ENCODE measurements at regions not wholly inside any gene's neighbourhood (a gene's known extent, or its start where the extent isn't known, plus 50 kb on each side); places are given as distances from the start of the nearest gene placed in this dataset.
A peak's percentile ranks its signal among the peaks of the same experiment; 100 is the strongest.

DNA sequence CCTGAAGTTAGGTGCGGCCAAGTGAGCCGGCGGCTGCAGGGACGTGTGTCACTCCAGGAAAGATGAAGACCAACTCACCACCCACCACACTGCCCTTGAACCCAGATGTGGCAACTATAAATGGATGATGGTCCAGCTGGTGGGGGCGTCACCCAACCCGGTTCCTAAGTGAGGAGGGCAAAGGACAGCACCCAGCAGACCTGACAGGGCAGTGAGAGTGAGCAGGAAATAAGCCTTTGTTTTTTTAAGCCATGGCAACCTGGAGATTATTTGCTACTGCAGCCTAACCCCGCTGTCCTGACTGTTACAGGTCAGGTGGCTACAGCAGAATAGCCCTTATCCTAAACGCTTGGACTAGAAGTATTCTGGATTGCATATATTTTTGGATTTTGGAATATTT is 228.9 kb downstream of the CTTN start:
- 84 to 86% methylated on average over 8 of the region's 8 CpGs for WGBS, 2 donors
- intact Hi-C loops (cut with DNase I): no loop called here
- Histone ChIP-seq H3K4me3 (replicated peaks in 1 of 3) (no peak overlapping the region), H3K9me3 (no peaks in the 10 kb centered on the region), H3K36me3 (no peaks in the 10 kb centered on the region), H3K27me3 (no peaks in the 10 kb centered on the region), H3K4me1 (no peaks in the 10 kb centered on the region), H3K27ac (no peak overlapping the region)
- no peak for TF ChIP-seq POLR2A (IDR thresholded peaks at IDR 0.05)
- TF ChIP-seq, protein P1, sequence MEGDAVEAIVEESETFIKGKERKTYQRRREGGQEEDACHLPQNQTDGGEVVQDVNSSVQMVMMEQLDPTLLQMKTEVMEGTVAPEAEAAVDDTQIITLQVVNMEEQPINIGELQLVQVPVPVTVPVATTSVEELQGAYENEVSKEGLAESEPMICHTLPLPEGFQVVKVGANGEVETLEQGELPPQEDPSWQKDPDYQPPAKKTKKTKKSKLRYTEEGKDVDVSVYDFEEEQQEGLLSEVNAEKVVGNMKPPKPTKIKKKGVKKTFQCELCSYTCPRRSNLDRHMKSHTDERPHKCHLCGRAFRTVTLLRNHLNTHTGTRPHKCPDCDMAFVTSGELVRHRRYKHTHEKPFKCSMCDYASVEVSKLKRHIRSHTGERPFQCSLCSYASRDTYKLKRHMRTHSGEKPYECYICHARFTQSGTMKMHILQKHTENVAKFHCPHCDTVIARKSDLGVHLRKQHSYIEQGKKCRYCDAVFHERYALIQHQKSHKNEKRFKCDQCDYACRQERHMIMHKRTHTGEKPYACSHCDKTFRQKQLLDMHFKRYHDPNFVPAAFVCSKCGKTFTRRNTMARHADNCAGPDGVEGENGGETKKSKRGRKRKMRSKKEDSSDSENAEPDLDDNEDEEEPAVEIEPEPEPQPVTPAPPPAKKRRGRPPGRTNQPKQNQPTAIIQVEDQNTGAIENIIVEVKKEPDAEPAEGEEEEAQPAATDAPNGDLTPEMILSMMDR (IDR thresholded peaks at IDR 0.05): no peak
- no peak for DNase-seq

DNA sequence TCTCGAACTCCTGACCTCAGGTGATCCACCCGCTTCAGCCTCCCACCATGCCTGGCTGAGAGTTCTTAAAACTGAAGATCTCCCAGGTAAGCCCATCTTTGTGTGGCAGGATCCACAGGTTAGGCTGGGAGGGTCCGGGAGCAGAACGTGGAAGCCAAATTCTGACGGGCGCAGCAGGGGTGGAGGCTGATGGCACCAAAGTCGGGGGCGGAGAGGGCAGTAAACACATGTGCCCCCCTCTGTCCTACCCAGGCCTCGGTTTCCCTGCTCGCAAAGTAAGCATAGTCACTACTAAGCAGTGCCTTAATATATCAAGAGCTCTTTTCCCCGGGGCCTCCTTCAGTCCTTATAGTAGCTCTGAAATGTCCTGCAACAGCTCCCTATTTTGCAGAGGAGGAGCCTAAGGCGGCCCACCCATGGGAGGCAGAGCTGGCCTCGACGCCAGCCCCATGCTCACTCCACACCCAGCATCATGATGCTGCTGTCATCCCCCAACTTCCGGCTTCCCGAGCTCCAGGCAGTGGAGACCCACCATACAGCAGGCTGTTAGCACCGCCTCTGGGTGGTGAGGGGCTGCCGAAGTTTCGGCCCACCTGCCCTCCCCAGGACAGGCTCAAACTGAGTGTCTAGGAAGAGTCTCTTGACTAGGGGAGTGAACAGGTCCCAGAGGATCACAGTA is 230.0 kb downstream of the CTTN start:
- Histone ChIP-seq H3K27ac (no peak overlapping the region), H3K4me1 (no peaks in the 10 kb centered on the region), H3K27me3 (no peaks in the 10 kb centered on the region), H3K36me3 (no peaks in the 10 kb centered on the region), H3K4me3 (replicated peaks in 1 of 3) (no peak overlapping the region), H3K9me3 (no peaks in the 10 kb centered on the region)
- TF ChIP-seq, protein P1 (IDR thresholded peaks at IDR 0.05): no peak
- TF ChIP-seq POLR2A (IDR thresholded peaks at IDR 0.05): no peak
- WGBS, 2 donors: 82 to 86% methylated on average over 5 to 19 of the region's 19 CpGs
- intact Hi-C loops (cut with DNase I): no loop called here
- DNase-seq: no peak

DNA sequence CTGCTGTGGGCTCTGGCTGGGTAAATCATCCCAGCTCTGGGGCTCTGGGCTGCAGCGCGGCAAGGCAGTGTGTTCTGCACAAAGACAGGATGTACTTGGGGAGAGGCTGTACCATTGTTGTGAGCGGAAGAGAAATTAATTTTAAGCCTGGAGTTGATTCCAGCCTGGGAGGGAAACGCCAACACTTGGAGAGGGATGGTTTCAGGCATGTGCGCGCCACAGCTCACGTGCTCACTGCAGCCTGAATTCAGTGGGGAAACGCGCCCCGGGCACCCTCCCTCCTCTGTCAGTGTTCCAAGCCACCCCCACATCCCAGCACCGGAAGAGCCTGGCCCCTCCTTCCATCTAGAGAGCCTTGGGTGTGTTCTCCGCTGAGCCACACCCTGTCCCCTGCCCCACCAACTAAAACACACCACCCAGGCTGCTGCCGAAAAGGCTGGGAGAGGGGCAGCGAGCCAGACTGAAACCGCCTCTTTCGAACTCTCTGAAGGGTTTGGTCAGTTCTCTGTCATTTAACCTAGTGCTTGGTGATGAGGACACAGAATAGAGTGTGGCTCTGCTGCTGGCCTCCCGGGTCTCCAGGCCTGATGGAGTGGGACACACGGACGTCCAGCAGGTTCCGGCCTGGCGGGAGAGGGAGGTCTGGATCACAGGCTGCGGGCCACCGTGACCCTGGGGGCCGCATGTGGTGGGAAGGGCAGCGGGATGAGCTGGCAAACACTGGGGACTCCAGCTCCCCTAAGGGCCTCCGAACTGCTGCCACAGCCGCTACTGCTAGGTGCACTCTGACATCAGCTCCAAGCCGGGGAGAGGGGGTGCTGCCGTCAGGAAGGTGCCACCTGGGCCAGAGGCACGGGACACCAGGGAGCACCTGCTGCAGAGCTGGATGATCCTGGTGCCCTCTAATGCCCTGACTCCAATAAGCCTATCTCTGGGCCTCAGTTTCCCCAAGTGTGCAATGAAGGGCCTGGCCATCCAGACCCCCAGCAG is 230.8 kb downstream of the CTTN start:
- H3K9me3 ChIP-seq: no peaks in the 10 kb centered on the region
- no peaks in the 10 kb centered on the region for H3K27me3 ChIP-seq
- H3K4me3 ChIP-seq (replicated peaks in 1 of 3): no peak overlapping the region
- H3K36me3 ChIP-seq: no peaks in the 10 kb centered on the region
- intact Hi-C loops (cut with DNase I): no loop called here
- peak; percentile 18 to 48 for DNase-seq
- H3K4me1 ChIP-seq: no peaks in the 10 kb centered on the region
- no peak for TF ChIP-seq POLR2A (IDR thresholded peaks at IDR 0.05)
- TF ChIP-seq, protein P1 (IDR thresholded peaks at IDR 0.05): no peak
- WGBS, 2 donors: 26 to 65% methylated on average over 16 to 25 of the region's 30 CpGs
- H3K27ac ChIP-seq: no peak overlapping the region

DNA sequence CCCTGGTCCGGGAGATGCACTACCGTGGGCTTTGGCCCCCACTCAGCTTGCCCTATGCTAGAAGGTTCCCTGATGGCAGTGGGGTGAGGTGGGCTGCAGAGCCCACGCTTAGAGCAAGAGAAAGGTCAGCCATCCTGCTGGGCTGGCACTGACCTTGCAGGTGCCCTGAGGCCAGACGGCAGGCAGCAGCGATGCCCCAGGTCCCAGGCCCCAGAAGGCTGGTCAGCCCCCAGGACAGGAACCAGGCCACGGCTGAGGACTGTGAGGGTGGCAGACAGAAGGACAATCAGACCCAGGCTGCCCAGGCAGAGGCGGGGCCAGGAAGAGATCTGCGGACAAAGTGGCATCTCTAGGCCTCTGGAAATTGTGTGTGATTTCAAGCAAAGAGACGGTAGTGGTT is 231.7 kb downstream of the CTTN start:
- no peak overlapping the region for H3K27ac ChIP-seq
- DNase-seq: no peak
- intact Hi-C loops (cut with DNase I): no loop called here
- no peaks in the 10 kb centered on the region for H3K9me3 ChIP-seq
- 94 to 98% methylated on average over 5 to 9 of the region's 9 CpGs for WGBS, 2 donors
- H3K27me3 ChIP-seq: no peaks in the 10 kb centered on the region
- H3K4me1 ChIP-seq: no peaks in the 10 kb centered on the region
- TF ChIP-seq, protein P1 (IDR thresholded peaks at IDR 0.05): no peak
- no peak for TF ChIP-seq POLR2A (IDR thresholded peaks at IDR 0.05)
- H3K36me3 ChIP-seq: no peaks in the 10 kb centered on the region
- H3K4me3 ChIP-seq (replicated peaks in 1 of 3): no peak overlapping the region

Measured in thyroid gland (tissue), 4 donors.